ENCODE measurements at regions not wholly inside any gene's neighbourhood (a gene's known extent, or its start where the extent isn't known, plus 50 kb on each side); places are given as distances from the start of the nearest gene placed in this dataset.
"Not testable (repeated sequence)": the region's sequence is repeated elsewhere in the genome, so short reads cannot be mapped to it uniquely, and the experiment has no call there.

DNA sequence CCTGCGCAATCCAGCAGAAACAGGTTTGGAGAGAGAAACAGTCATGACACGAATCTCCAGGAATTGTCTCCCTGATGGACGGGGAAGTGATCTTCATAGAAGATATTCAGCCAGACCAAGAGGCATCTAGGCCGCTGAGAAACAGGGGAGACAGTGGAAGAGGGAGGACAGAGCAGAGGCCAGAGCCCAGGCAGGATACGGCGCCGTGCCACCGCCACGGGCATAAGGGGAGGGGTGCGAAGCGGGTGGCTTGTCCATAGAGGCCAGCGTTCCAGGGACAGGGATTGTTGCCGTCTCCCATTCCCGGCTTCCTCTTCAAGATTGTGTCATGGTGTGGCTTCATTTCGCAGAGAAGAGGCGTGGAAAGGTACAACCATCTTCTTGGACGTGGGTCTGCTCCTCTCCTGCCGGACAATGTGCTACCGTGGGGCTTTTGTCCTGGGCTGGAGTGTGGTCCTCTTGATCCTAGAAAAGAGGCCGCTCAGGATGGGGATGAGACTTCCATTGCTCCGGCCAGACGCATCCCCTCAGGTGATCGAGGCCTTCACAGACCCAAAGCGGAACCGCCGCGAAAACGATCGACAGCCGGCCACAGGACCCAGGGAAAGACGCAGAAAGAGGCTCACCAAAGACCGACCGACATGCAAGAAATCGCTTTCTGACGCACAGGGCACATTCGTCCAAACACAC is 118.9 kb upstream of the KCNJ18 start:
- H3K4me3 ChIP-seq (ENCODE audit: low read depth, low read length); DNase-seq (ENCODE audit: low read depth): not testable (repeated sequence)

GRCh38 chr17:21573961-21574610 is 118.2 kb upstream of the KCNJ18 start:
- no peak overlapping the region for H3K4me3 ChIP-seq (ENCODE audit: low read depth, low read length)
- TF ChIP-seq CTCF (IDR thresholded peaks at IDR 0.05; ENCODE audit: control insufficient read depth, extremely low read depth, insufficient read depth): no peak
- no peak for DNase-seq (ENCODE audit: low read depth)

GRCh38 chr17:21574611-21575255 is 117.6 kb upstream of the KCNJ18 start:
- H3K4me3 ChIP-seq (ENCODE audit: low read depth, low read length): not testable (repeated sequence)

DNA sequence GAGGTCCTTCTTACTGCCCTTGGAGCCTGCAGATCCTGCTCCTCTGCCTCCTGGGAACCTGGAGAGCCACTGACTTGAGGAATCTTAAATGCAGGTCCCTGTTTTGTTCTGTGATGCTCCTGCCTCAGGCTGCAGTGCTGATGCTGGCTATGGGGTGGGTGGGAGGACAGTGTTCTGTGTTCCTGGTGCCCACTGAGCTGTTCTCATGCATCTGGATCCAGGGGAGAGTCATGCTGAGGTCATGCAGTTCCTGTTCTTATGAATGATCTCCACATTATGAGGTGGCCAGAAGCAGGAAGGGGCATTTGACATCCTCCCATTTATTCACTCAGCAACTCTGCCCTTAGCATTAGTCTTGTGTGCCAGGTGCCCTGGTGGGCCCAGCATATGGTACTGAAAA is 113.5 kb upstream of the KCNJ18 start:
- not testable (repeated sequence) for H3K4me3 ChIP-seq (ENCODE audit: low read depth, low read length)

More at GRCh38 chr17:21574611-21575255, 117.6 kb upstream of the KCNJ18 start:
- DNase-seq (ENCODE audit: low read depth): not testable (repeated sequence)

GRCh38 chr17:21592774-21593173 is 99.5 kb upstream of the KCNJ18 start:
- H3K4me3 ChIP-seq (ENCODE audit: low read depth, low read length): no peak overlapping the region
- no peak for DNase-seq (ENCODE audit: low read depth)
- no peak for TF ChIP-seq CTCF (IDR thresholded peaks at IDR 0.05; ENCODE audit: control insufficient read depth, extremely low read depth, insufficient read depth)

More for the DNA sequence above, 113.5 kb upstream of the KCNJ18 start:
- DNase-seq (ENCODE audit: low read depth): not testable (repeated sequence)

- H3K4me3 ChIP-seq (ENCODE audit: low read depth, low read length); DNase-seq (ENCODE audit: low read depth): not testable (repeated sequence)
Observed at GRCh38 chr17:21593452-21594105, 98.7 kb upstream of the KCNJ18 start.

GRCh38 chr17:21595086-21595485 is 97.2 kb upstream of the KCNJ18 start:
- no peak for TF ChIP-seq CTCF (IDR thresholded peaks at IDR 0.05; ENCODE audit: control insufficient read depth, extremely low read depth, insufficient read depth)
- H3K4me3 ChIP-seq (ENCODE audit: low read depth, low read length): no peak overlapping the region
- DNase-seq (ENCODE audit: low read depth): no peak

- TF ChIP-seq CTCF (IDR thresholded peaks at IDR 0.05; ENCODE audit: control insufficient read depth, extremely low read depth, insufficient read depth): no peak
- DNase-seq (ENCODE audit: low read depth): no peak
- H3K4me3 ChIP-seq (ENCODE audit: low read depth, low read length): no peak overlapping the region
Observed at GRCh38 chr17:21602176-21602575, 90.1 kb upstream of the KCNJ18 start.

DNA sequence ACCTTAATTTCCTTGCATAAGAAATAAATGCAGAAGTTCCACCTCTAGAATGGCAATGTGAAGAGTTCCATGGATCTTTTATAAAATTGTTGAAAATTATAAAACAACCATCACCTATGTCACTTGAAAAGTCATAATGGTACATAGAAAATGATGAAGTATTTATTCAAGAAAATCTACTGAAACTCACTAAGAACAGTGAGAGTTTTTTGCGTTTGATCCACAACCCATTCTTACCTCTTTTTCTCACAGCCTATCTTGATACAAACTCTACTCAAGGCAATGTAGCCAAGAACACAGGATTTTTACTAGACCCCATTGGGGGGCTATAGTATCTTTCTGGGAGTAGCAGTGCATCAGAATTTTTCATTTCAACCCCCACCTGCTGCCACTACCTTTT is 89.0 kb upstream of the KCNJ18 start:
- DNase-seq (ENCODE audit: low read depth); H3K4me3 ChIP-seq (ENCODE audit: low read depth, low read length): not testable (repeated sequence)

GRCh38 chr17:21611443-21611842 is 80.9 kb upstream of the KCNJ18 start:
- DNase-seq (ENCODE audit: low read depth); H3K4me3 ChIP-seq (ENCODE audit: low read depth, low read length): not testable (repeated sequence)

DNA sequence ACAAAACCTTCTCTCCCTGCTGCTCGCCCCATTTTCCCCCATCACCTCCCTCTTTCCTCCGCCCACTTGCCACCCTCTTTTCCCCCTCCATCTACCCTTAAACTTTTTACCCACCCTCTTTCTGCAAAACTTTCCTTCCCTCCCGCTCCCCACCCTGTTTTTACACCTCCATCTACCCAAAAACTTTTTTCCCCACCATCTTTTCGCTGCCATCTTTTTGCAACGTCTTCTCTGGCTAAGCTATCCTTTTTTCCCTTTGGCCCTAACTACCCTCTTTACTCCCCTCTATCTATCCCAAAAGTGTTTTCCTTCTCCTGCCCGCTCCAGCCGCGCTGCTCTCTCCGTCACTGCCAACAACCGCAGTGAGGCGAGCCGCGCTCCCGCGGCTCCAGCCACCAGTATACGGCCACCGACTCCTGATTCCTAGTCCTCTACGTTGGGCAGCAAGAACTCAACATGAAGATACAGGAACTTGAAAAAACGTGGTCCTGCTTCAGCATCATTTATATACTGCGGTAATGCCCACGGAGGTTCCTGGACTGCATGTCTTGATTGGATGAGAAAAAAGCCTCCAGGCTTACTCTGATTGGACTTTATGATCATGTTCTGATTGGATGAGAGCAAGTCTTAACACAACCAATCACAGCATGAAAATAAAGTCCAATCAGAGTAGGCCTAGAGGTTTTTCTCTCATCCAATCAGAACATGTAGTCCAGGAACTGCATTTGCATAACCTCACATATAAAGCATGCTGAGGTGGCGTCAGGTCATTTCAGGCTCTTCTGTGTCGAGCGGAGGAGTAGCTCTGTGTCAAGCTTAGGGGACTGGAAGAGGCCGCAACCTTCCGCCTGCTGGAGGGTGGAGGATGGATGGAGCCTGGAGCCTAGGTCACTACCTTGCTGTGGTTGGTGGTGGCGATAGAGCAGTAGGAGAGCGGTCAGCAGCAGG is 79.9 kb upstream of the KCNJ18 start:
- not testable (repeated sequence) for H3K4me3 ChIP-seq (ENCODE audit: low read depth, low read length); DNase-seq (ENCODE audit: low read depth)
